ENCODE measurements at regions not wholly inside any gene's neighbourhood (a gene's known extent, or its start where the extent isn't known, plus 50 kb on each side); places are given as distances from the start of the nearest gene placed in this dataset.

DNA sequence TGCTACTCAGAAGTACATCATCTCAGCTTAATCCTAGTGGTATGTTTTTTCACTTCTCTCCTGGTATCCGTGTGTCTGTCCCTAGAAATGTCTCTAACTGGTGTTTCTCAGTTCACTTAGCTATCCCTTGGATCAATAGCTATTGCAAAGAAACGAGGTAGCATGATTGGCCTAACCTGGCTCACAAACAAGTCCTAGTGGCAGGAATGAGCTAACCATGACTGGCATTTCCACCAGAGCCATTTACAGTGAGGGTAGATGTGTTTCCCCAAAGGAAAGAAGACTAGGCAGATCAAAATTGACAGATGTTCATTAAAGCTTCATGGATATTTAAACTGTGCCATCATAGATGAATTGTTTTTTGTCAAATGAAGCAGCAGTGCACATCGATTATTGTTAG lies 82.5 kb downstream of the PALM2AKAP2 start:
- H4K8ac ChIP-seq (ENCODE audit: low read depth in 2 of 2, low read length in 2 of 2) = no peak overlapping the region
- peaks cover 26% of the 10 kb centered on the region; the same call in 1 of the 2 replicates for H4K20me1 ChIP-seq (ENCODE audit: insufficient read depth, low read length)
- H2BK15ac ChIP-seq (ENCODE audit: low read depth, low read length) = no peak overlapping the region
- no peak overlapping the region for H4K5ac ChIP-seq (ENCODE audit: low read depth, low read length)
- no peak overlapping the region for H4K91ac ChIP-seq (ENCODE audit: insufficient read depth, low read depth, low read length)
- no peak overlapping the region for H3K23ac ChIP-seq (ENCODE audit: low read depth, low read length)
- no peaks in the 10 kb centered on the region for H3K9me3 ChIP-seq (ENCODE audit: control insufficient read depth, insufficient read depth, low read length)
- in situ Hi-C loops (cut with MboI; ENCODE audit: low sequenced_read_pairs) = no loop called here
- TF ChIP-seq CEBPB (IDR thresholded peaks at IDR 0.05; ENCODE audit: low read depth, low read length) = no peak
- no peak for TF ChIP-seq POLR2A (IDR thresholded peaks at IDR 0.05; ENCODE audit: low read depth, low read length)
- TF ChIP-seq, protein P1, sequence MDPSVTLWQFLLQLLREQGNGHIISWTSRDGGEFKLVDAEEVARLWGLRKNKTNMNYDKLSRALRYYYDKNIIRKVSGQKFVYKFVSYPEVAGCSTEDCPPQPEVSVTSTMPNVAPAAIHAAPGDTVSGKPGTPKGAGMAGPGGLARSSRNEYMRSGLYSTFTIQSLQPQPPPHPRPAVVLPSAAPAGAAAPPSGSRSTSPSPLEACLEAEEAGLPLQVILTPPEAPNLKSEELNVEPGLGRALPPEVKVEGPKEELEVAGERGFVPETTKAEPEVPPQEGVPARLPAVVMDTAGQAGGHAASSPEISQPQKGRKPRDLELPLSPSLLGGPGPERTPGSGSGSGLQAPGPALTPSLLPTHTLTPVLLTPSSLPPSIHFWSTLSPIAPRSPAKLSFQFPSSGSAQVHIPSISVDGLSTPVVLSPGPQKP (IDR thresholded peaks at IDR 0.05; ENCODE audit: borderline replicate concordance, low read depth, low read length) = no peak
- TF ChIP-seq NFE2L2 (IDR thresholded peaks at IDR 0.05; ENCODE audit: low read depth, low read length) = no peak
- TF ChIP-seq, protein P2, sequence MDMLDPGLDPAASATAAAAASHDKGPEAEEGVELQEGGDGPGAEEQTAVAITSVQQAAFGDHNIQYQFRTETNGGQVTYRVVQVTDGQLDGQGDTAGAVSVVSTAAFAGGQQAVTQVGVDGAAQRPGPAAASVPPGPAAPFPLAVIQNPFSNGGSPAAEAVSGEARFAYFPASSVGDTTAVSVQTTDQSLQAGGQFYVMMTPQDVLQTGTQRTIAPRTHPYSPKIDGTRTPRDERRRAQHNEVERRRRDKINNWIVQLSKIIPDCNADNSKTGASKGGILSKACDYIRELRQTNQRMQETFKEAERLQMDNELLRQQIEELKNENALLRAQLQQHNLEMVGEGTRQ (IDR thresholded peaks at IDR 0.05; ENCODE audit: low read depth, low read length) = no peak
- TF ChIP-seq, protein P3, sequence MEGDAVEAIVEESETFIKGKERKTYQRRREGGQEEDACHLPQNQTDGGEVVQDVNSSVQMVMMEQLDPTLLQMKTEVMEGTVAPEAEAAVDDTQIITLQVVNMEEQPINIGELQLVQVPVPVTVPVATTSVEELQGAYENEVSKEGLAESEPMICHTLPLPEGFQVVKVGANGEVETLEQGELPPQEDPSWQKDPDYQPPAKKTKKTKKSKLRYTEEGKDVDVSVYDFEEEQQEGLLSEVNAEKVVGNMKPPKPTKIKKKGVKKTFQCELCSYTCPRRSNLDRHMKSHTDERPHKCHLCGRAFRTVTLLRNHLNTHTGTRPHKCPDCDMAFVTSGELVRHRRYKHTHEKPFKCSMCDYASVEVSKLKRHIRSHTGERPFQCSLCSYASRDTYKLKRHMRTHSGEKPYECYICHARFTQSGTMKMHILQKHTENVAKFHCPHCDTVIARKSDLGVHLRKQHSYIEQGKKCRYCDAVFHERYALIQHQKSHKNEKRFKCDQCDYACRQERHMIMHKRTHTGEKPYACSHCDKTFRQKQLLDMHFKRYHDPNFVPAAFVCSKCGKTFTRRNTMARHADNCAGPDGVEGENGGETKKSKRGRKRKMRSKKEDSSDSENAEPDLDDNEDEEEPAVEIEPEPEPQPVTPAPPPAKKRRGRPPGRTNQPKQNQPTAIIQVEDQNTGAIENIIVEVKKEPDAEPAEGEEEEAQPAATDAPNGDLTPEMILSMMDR (conservative IDR thresholded peaks at IDR 0.05; ENCODE audit: low read depth, low read length) = no peak
- TF ChIP-seq MAZ (IDR thresholded peaks at IDR 0.05; ENCODE audit: borderline replicate concordance, low read depth, low read length) = no peak
- no peak overlapping the region for H3K9ac ChIP-seq (ENCODE audit: low read depth, low read length)
- H3K27me3 ChIP-seq (ENCODE audit: control insufficient read depth, insufficient read depth, low read length) = no peaks in the 10 kb centered on the region
- H3K56ac ChIP-seq (ENCODE audit: extremely low read depth, insufficient read depth, low read length) = no peak overlapping the region
- 100% methylated on average over 2 of the region's 3 CpGs; no CpG with 5 or more reads in 1 of the 2 experiments for WGBS, 2 experiments (ENCODE audit: extremely low coverage in 2 of 2, insufficient read length in 1 of 2)
- H3K4ac ChIP-seq (ENCODE audit: low read depth, low read length) = no peak overlapping the region
- no peak overlapping the region for H3K27ac ChIP-seq (ENCODE audit: insufficient read depth, low read length)
- H2AFZ ChIP-seq (replicated peaks; ENCODE audit: low read length, poor library complexity) = no peak overlapping the region
- no peak overlapping the region for H3K4me2 ChIP-seq (ENCODE audit: low read depth, low read length)
- peaks cover 39 to 69% of the 10 kb centered on the region in 2 experiments for H3K79me1 ChIP-seq (ENCODE audit: low read depth in 1 of 2, low read length in 2 of 2)
- intact Hi-C loops (cut with micrococcal nuclease) = no loop called here
- no peak overlapping the region for H2AK5ac ChIP-seq (ENCODE audit: low read depth, low read length)
- 0 out of 2 replicates have a peak, but pooled peaks cover 7% of the 10 kb centered on the region for H3K9me1 ChIP-seq (ENCODE audit: insufficient read depth, low read length)
- ChIA-PET CTCF (no interaction called here), POLR2A (ENCODE audit: unreplicated experiment) (no interaction called here)
- BruUV-seq (replicated peaks) = no TSS peak
- H2BK120ac ChIP-seq (ENCODE audit: low read depth, low read length) = no peak overlapping the region
- dilution Hi-C loops (cut with HindIII; ENCODE audit: low sequenced_read_pairs, unreplicated experiment) = no loop called here
- no peak overlapping the region for H2AK9ac ChIP-seq (replicated peaks; ENCODE audit: low read depth, low read length, poor library complexity)
- H3K4me1 ChIP-seq (ENCODE audit: control insufficient read depth, insufficient read depth, low read length) = peaks cover 3% of the 10 kb centered on the region
- H3K14ac ChIP-seq (replicated peaks; ENCODE audit: low read depth, low read length) = no peak overlapping the region
- no peaks in the 10 kb centered on the region for H3K36me3 ChIP-seq (ENCODE audit: control insufficient read depth, insufficient read depth, low read length)
- no peak overlapping the region for H2BK20ac ChIP-seq (ENCODE audit: low read depth, low read length)
- no peak overlapping the region for H2BK5ac ChIP-seq (ENCODE audit: low read depth, low read length, poor library complexity, severe bottlenecking)
- H3K4me3 ChIP-seq (ENCODE audit: insufficient read depth, low read depth, low read length) = no peak overlapping the region
- ATAC-seq (ENCODE audit: low read depth) (no peak), DNase-seq (no peak)
- no peak overlapping the region for H3K18ac ChIP-seq (ENCODE audit: low read depth, low read length)

Data from IMR-90 (cell line).